OCI-LY7 (cell line): ENCODE measurements at regions not wholly inside any gene's neighbourhood (a gene's known extent, or its start where the extent isn't known, plus 50 kb on each side); places are given as distances from the start of the nearest gene placed in this dataset.

Experiments
- BruUV-seq: library from RNA; stranded (reverse); fragments of 400-500 nt; replicated peaks from 2 replicates; lab custom pipeline; 2021; lab: Mats Ljungman, UMichigan
- CTCF ChIA-PET: fragments of 300-600 bp; sonication (Branson Sonifier 250); formaldehyde crosslinking; loops from one replicate; lab custom pipeline; 2022; ENCODE audit warnings: antibody characterized with exemption; ENCODE audit not compliant: unreplicated experiment; lab: Charles Lee
- POLR2A ChIA-PET: fragments of 300-600 bp; sonication (Branson Sonifier 250); formaldehyde crosslinking; loops from one replicate; lab custom pipeline; 2022; ENCODE audit warnings: antibody characterized with exemption; lab: Charles Lee
- DNase-seq: peaks from one replicate; pipeline ENCODE4 v3.0.0-alpha.2; 2015; ENCODE audit warnings: low spot score
- H2AFZ ChIP-seq: fragments of 200-600 bp; sonication (generic), shearing (Covaris generic); 2 replicates; pipeline ENCODE4 v1.6.1; 2014; ENCODE audit warnings: mild to moderate bottlenecking, antibody characterized with exemption, low read length, moderate library complexity
- H3K27ac ChIP-seq: fragments of 200-600 bp; sonication (generic); 2 replicates; pipeline ENCODE4 v1.5.1; 2014; ENCODE audit warnings: mixed run types, low read depth, mild to moderate bottlenecking, moderate library complexity, low read length, inconsistent platforms; ENCODE audit not compliant: poor library complexity, severe bottlenecking
- H3K36me3 ChIP-seq: fragments of 200-600 bp; sonication (generic); 2 replicates; pipeline ENCODE4 v1.6.1; 2014; ENCODE audit warnings: mild to moderate bottlenecking, antibody characterized with exemption, low read length, moderate library complexity, mixed read lengths; ENCODE audit not compliant: insufficient read depth
- H3K4me1 ChIP-seq: fragments of 200-600 bp; sonication (generic); 2 replicates; pipeline ENCODE4 v1.5.1; 2014; ENCODE audit warnings: mild to moderate bottlenecking, low read length; ENCODE audit not compliant: insufficient read depth, poor library complexity, severe bottlenecking
- H3K4me2 ChIP-seq: fragments of 200-600 bp; sonication (generic); 2 replicates; pipeline ENCODE4 v1.6.1; 2014; ENCODE audit warnings: mild to moderate bottlenecking, low read length
- H3K4me3 ChIP-seq: fragments of 200-600 bp; sonication (generic); 2 replicates; pipeline ENCODE4 v1.5.1; 2014; ENCODE audit warnings: mild to moderate bottlenecking, low read depth, low read length; ENCODE audit not compliant: poor library complexity, severe bottlenecking
- H3K79me2 ChIP-seq: fragments of 200-600 bp; sonication (generic); 2 replicates; pipeline ENCODE4 v1.6.1; 2016; ENCODE audit warnings: low read depth, mild to moderate bottlenecking, low read length, moderate library complexity, mixed read lengths; ENCODE audit not compliant: insufficient read depth
- H3K9me2 ChIP-seq: fragments of 200-600 bp; sonication (generic); 2 replicates; pipeline ENCODE4 v1.6.1; 2016; ENCODE audit warnings: mild to moderate bottlenecking, low read length, mixed read lengths; ENCODE audit not compliant: insufficient read depth
- H3K9me3 ChIP-seq: fragments of 200-600 bp; sonication (generic); 2 replicates; pipeline ENCODE4 v1.6.1; 2014; ENCODE audit warnings: mild to moderate bottlenecking, mixed run types, low read length, mixed read lengths
- H4K20me1 ChIP-seq: fragments of 200-600 bp; sonication (generic); 2 replicates; pipeline ENCODE4 v1.6.1; 2014; ENCODE audit warnings: mild to moderate bottlenecking, antibody characterized with exemption, low read length, moderate library complexity, mixed read lengths; ENCODE audit not compliant: insufficient read depth
- EZH2phosphoT487 ChIP-seq: fragments of 200-600 bp; sonication (generic); IDR thresholded peaks from 2 replicates; pipeline ENCODE4 v1.6.1; 2018; ENCODE audit warnings: low read depth, borderline replicate concordance, mild to moderate bottlenecking, mixed run types, antibody characterized with exemption, low read length, moderate library complexity, mixed read lengths
- intact Hi-C: fragments of 100-400 bp; cut with micrococcal nuclease; formaldehyde crosslinking; loops from one replicate; pipeline ENCODE4 v1.10.0; 2022; ENCODE audit not compliant: unreplicated experiment
- TF ChIP-seq, protein P1 (sequence below): fragments of 200-600 bp; sonication (generic); conservative IDR thresholded peaks from 2 replicates; pipeline ENCODE4 v1.5.1; 2014; ENCODE audit warnings: mild to moderate bottlenecking, antibody characterized with exemption, low read length, moderate library complexity, mixed read lengths

DNA sequence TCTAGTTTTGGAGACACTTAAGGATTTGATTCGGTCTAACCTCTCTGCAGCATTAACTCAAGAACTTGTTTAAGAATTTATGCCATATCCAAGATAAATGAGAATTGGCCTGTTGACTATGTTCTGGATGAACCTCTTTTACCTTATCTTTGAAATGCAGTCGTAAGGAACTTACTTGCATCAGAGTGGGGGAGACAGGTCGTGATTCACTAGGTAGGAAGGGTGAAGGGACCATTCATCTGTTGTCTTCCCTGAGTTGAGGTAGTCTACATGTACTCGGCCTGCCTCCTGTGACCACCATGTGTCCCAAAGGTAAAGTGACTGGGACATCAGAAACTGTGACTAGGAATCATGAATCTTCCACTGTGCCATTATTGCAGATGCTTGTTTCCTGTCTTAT lies 248.0 kb upstream of the P2RY1 start:
- ChIA-PET POLR2A (interaction anchor here (0.6 to 1.1 kb wide), 2 partner anchors 15 to 196 kb away, joined by 3 to 4 read pairs; no protein-coding TSS in a partner anchor), CTCF (no interaction called here)
- Histone ChIP-seq H2AFZ (no peak overlapping the region), H4K20me1 (no peaks in the 10 kb centered on the region), H3K36me3 (no peaks in the 10 kb centered on the region), H3K4me2 (no peak overlapping the region), H3K9me2 (no peaks in the 10 kb centered on the region), H3K27ac (no peak overlapping the region), H3K9me3 (no peaks in the 10 kb centered on the region), H3K79me2 (no peaks in the 10 kb centered on the region), H3K4me3 (no peak overlapping the region), H3K4me1 (no peaks in the 10 kb centered on the region)
- no TSS peak for BruUV-seq
- intact Hi-C loops: no loop called here
- DNase-seq: no peak
- TF ChIP-seq EZH2phosphoT487: no peak
- TF ChIP-seq, protein P1, sequence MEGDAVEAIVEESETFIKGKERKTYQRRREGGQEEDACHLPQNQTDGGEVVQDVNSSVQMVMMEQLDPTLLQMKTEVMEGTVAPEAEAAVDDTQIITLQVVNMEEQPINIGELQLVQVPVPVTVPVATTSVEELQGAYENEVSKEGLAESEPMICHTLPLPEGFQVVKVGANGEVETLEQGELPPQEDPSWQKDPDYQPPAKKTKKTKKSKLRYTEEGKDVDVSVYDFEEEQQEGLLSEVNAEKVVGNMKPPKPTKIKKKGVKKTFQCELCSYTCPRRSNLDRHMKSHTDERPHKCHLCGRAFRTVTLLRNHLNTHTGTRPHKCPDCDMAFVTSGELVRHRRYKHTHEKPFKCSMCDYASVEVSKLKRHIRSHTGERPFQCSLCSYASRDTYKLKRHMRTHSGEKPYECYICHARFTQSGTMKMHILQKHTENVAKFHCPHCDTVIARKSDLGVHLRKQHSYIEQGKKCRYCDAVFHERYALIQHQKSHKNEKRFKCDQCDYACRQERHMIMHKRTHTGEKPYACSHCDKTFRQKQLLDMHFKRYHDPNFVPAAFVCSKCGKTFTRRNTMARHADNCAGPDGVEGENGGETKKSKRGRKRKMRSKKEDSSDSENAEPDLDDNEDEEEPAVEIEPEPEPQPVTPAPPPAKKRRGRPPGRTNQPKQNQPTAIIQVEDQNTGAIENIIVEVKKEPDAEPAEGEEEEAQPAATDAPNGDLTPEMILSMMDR: no peak

DNA sequence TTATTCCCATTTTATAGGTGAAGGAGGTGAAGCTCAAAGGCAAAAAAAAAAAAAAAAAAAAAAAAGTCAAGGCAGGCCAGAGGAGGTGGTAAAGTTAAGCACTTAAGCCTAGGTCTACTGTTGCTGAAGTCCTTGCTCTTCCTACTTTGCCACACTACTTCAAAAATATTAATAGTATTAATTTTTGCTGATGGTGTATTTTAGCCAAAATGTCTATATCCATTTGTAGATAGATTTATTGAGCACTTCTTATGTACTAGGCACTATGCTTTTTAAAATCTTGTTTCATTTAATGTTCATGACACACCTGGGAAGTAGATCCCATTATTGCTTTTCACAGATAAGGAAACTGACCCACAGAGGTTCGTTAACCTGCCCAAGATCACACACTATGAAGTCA lies 247.1 kb upstream of the P2RY1 start:
- POLR2A ChIA-PET: interaction anchor here (0.6 to 1.7 kb wide), 6 partner anchors 13 to 555 kb away, joined by 3 to 5 read pairs (median 3); no protein-coding TSS in a partner anchor
- no peak for DNase-seq
- TF ChIP-seq EZH2phosphoT487: no peak
- TF ChIP-seq, protein P1: no peak
- Histone ChIP-seq H3K4me2 (no peak overlapping the region), H3K4me1 (no peaks in the 10 kb centered on the region), H3K79me2 (no peaks in the 10 kb centered on the region), H3K9me3 (no peaks in the 10 kb centered on the region), H3K9me2 (no peaks in the 10 kb centered on the region), H3K27ac (no peak overlapping the region), H4K20me1 (no peaks in the 10 kb centered on the region), H2AFZ (no peak overlapping the region), H3K4me3 (no peak overlapping the region), H3K36me3 (no peaks in the 10 kb centered on the region)
- CTCF ChIA-PET: no interaction called here
- intact Hi-C loops: no loop called here
- no TSS peak for BruUV-seq

DNA sequence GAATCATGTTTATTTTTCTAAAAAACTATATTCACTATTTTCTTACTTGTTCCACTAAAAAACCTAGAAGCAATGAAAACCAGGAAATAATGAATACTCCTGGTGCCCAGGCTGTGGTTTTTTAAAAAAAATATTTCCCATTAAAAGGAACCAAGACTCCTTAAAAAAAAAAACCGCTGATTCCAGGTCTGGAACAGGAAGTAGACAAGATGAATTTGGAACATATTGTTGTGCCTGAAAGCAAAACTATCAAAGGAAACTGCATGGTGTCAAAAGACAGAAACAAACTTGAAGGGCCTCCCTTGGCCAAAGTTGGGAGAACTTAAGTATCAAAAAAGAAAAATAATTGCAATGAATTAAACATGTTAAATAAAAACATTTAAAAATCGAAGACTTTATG lies 245.3 kb upstream of the P2RY1 start:
- ChIA-PET CTCF (no interaction called here), POLR2A (no interaction called here)
- Histone ChIP-seq H3K79me2 (no peaks in the 10 kb centered on the region), H4K20me1 (no peaks in the 10 kb centered on the region), H3K36me3 (no peaks in the 10 kb centered on the region), H3K4me2 (no peak overlapping the region), H2AFZ (no peak overlapping the region), H3K4me1 (no peaks in the 10 kb centered on the region), H3K9me2 (no peaks in the 10 kb centered on the region), H3K9me3 (no peaks in the 10 kb centered on the region), H3K4me3 (no peak overlapping the region), H3K27ac (no peak overlapping the region)
- no TSS peak for BruUV-seq
- DNase-seq: no peak
- intact Hi-C loops: no loop called here
- TF ChIP-seq, protein P1: no peak
- no peak for TF ChIP-seq EZH2phosphoT487
